CMK (cell line): ENCODE measurements at regions not wholly inside any gene's neighbourhood (a gene's known extent, or its start where the extent isn't known, plus 50 kb on each side); places are given as distances from the start of the nearest gene placed in this dataset.

ENCODE experiments used
- DNase-seq: peaks from one replicate; pipeline ENCODE4 v3.0.0-alpha.2; 2010; ENCODE audit warnings: low read depth

DNA sequence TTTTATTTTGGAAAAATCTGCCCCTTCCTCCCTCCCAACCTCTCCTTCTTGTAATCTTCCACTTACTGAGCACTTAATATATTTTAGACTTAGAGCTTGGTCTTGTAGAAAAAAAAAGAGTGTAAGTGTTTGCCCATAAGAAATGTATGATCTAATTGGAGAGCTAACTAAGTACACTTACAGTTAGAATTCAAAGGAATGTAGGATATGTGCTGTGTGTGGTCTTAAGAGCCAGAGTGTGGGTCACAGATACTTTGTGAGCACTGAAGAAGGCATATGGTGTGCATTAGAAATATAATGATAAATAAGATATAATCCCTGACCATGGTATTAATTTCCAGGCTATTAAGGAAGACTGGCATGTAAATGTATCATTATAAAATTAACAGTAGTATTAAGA lies 91.8 kb upstream of the ZNF521 start:
- no peak for DNase-seq

DNA sequence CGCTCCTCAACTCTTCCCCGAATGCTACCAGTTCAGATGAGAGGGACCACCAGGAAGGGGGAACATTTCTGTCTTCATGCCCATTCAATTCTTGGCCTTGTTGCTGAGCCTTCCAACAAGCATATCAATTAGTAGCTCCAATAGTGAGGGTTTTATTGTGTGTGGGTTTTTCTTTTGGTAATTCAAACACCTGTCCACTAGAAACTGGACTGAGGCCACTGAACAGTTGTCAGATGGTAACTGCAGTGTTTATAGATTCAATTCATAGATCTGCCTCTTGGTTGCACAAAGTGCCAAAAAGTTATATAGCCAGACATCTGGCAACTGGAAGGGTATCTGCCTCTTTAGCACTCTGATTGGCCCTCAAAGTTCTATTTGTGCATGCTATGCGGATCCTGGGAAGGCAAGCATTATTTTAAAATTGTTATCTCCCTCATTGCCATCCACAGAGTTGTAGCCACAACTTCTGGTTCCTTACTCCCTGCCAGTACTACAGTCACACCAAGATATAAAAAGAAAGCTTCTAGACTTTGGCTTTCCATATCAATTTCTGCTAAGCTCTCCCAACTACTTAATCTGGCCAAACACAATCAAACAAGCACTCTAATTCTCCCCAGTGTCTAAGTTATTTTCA lies 83.3 kb upstream of the ZNF521 start:
- no peak for DNase-seq

DNA sequence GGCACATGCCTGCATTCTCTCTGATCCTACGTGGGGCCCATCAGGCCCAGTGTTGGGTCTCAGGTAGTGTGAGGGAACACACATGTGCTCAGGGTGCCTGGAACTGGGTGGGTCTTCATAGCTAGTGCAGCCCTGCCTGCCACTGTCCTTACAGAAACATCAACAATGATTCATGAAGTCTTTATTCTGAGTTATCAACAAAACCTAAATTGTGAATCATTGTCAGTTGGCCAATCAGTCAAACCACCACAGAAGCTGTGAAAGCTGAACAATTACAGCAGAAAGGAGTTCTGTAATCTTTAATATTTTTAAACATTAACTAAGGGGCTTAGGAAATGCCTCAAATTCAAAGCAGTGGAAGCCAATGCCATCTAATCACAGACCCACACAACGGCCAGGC lies 82.8 kb upstream of the ZNF521 start:
- DNase-seq, result no peak

DNA sequence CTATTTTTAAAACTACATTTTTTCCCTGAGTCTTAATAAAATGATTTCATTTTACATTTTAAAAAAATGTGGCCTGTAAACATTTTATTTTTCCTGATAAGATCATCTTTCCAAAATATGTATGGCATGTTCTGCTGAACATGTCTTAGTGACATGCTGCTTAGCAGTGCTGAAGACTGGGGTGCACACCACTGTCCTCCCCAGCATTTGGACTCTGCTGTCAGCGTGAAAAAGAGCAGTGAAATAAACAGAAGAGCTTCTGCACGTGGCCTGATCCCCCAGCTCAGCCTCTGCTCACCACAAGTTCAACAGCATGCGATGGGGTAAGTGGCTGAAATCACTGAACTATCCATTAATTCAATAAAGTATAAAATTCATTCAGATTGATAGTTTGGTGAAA lies 81.6 kb upstream of the ZNF521 start:
- DNase-seq, result no peak

DNA sequence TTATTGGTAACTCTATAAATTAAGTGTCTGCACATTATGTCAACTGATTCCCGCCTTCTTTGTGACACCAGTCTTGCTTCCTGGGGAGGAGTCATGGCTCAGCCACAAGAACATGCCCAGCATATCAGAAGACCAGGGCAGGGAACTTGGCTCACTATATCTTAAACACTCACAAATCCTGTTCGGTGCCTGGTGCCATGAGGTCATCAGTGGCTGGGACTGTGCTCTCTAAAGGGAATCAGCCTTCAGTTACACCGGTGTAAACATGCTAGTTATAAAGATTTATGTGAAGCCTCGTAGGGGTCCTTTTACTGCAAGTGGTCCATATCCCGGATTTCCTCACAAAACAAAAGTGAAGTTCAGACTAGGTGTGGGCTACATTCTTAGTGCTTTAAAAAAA lies 73.1 kb upstream of the ZNF521 start:
- no peak for DNase-seq

DNA sequence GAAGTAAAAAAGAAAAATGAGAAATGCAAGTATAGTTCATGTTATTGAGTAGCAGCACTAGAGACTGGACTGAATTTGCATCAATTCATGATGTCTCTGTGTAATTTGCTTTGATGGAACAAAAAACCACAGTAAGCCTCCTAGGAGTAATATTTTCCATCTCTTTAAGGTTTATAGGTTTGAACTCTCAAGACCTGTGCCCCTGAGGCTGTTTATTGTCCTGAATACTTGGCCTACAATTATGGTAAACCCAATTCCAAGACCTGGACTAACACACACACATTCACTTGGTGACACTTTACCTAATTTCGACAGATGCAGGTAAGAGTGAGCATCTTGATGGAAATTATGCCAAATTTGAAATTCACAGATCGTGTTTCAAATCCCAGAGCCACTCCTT lies 71.8 kb upstream of the ZNF521 start:
- no peak for DNase-seq

DNA sequence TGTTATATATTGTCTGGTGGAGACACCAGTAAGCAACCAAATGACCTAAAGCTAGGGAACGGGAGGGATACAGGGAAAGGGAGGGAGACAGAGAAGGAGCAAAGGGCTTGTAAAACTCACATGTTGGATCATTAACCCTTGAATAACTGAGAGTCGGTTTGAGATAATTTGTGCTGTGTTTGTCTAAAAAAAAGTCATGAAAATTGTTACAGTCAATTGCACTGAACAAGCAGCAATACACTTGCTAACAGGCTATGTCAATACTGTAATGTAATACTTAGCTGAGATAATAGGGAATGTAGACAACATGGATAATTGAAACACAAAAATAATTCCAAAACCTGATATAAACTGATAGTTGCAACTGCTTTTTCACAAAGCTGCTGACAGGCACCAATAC lies 71.3 kb upstream of the ZNF521 start:
- no peak for DNase-seq

DNA sequence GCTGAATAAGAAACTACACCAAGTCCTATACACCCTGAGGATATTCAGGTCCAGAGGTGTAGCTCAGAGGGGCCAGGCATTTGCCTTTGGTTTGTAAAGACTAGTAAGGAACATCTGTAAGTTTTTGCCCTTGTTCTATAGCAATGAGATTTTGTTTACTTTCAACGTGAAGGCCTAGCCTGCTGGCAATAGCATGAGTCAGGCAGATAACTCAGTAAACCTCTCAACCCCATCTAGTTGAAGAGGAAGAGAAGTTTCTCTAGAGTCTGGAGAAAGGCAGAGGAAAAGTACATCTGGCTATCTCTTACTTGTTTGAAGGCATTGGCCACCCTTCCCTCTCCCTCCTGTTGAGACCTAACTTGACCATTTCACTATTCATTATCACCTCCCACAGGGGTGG lies 70.3 kb upstream of the ZNF521 start:
- no peak for DNase-seq

DNA sequence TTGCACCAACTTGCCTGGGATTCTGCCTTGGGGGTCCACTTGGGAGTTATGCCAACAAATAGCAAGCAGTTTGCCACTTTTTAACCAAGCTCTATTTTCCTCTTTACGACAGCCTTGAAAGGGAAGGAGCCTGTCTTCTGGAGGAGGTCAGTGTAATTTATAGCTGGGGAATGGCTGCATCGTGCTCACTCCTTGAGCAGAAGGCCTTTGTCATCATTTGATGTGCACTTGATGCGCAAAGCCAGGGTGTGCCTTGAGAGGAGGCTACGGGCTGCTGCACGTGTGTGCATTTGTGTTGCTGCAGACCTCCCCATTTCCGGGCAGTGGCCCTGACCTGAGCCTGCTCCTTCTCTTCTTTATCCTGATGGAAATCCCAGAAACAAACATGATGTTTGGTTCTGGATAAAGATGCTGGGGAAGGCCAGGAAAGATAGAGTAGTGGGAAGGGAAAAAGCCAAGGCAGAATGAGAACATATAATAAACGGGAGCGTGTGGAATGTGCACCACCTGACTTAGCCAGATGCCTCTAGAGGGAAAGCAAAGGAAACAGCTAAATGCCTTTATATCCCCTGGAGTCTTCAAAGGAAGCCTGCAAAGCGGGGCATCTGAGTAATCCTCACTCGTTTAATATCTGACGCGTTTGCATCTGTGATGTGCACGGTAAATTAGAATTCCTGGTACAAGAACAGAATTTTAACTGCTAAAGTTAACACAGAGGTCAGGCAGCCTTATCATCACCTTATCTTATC lies 68.3 kb upstream of the ZNF521 start:
- DNase-seq, result no peak

DNA sequence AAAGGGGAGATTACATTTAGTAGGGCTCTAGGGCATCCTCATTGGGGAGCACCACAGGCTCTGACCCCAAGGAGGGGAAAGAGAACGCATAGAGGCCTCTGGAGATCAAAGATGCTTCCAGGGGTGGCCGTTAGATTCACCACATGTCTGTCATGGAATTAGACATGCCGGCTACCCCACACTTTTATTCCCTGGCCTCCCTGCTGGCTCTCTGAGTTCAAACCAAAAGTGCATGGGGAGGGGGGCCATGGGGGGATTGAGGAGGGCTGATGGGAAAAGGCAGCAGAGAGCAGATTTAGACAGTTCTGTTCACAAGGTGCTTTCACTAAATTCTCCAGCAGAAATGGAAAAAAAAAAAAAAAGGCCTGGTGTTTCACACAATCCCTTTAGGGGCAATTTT lies 64.4 kb upstream of the ZNF521 start:
- DNase-seq, result no peak

DNA sequence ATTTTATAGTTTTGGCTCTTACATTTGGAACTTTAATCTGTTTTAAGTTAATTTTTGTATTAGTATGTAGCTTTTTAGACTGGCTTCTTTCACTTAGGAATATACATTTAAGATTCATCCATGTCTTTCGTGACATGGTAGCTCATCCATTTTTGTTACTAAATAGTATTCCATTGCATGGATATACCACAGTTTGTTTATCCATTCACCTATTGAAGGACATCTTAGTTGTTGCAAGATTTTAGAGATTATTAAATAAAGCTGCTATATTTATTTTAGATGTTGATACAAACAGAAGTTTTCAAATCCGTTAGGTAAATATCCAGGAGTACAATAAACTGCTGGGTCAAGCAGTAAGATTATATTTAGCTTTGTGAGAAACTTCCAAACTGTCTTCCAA lies 58.0 kb upstream of the ZNF521 start:
- no peak for DNase-seq

DNA sequence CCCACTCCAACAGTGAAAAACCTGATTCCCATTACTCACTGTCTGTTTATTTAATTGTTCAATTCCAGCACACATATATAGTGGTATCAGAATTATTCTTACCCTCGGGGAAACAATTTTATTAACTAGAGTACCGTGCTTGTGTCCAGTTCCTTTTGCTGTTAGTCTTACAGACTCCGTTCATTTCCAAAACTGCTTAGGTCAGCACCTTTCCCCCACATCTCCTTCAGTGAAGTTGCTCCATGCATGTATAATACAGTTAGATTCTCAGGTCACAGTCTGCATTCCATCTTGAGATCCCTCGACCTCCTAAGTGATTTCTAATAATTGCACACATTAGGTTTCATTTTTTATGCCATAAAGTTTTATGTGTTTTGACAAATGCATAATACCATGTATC lies 56.3 kb upstream of the ZNF521 start:
- DNase-seq, result no peak
